Adrenal gland (tissue), 9 donors: ENCODE measurements at regions not wholly inside any gene's neighbourhood (a gene's known extent, or its start where the extent isn't known, plus 50 kb on each side); places are given as distances from the start of the nearest gene placed in this dataset.

Experiments used
- DNase-seq, 7 donors: peaks; one replicate each; pipeline ENCODE4 v3.0.0-alpha.2; 2019 to 2020
- H3K27ac ChIP-seq, 5 donors: fragments of 200-600 bp; sonication (generic) in 4 of 5; 1 replicate in 3 of 5; 2 replicates in 2 of 5; pipeline versions ENCODE4 v1.5.1 to v1.8.0; 2016 to 2020; ENCODE audit warnings: mild to moderate bottlenecking in 1 of 5
- H3K27me3 ChIP-seq: fragments of 200-600 bp; 2 replicates; pipeline ENCODE4 v1.8.0; 2021
- H3K36me3 ChIP-seq, 2 donors: fragments of 200-600 bp; replicated peaks in 1 of 2; 1 replicate in 1 of 2; 2 replicates in 1 of 2; pipeline versions ENCODE4 v1.5.1 to v1.8.0; 2018 to 2022
- H3K4me1 ChIP-seq, 2 donors: fragments of 200-600 bp; replicated peaks in 1 of 2; 1 replicate in 1 of 2; 2 replicates in 1 of 2; pipeline versions ENCODE4 v1.5.1 to v1.8.0; 2018 to 2021
- H3K4me3 ChIP-seq, 4 donors: fragments of 200-600 bp; sonication (generic) in 3 of 4; one replicate each; pipeline ENCODE4 v1.5.1; 2016 to 2018
- H3K9me3 ChIP-seq, 3 donors: fragments of 200-600 bp; sonication (generic) in 1 of 3; replicated peaks in 1 of 3; 1 replicate in 2 of 3; 2 replicates in 1 of 3; pipeline versions ENCODE4 v1.5.1 to v1.8.0; 2016 to 2021
- CTCF ChIP-seq, 6 experiments: fragments of 450-650 bp in 4 of 6; fragments of 200-600 bp in 2 of 6; sonication (generic) in 1 of 6; IDR thresholded peaks; 1 replicate in 5 of 6; 2 replicates in 1 of 6; pipeline versions ENCODE4 v1.5.1 to v1.8.0; 2016 to 2021; ENCODE audit warnings: antibody characterized with exemption in 6 of 6, mild to moderate bottlenecking in 2 of 6, moderate library complexity in 1 of 6
- POLR2A ChIP-seq, 2 donors: fragments of 450-650 bp; IDR thresholded peaks; one replicate each; pipeline ENCODE4 v1.6.1; 2017; ENCODE audit warnings: antibody characterized with exemption in 2 of 2, mild to moderate bottlenecking in 2 of 2, moderate library complexity in 1 of 2
- WGBS, 4 donors: extraction: QIAGEN DNeasy Blood & Tissue Kit in 2 of 4; methylation state at CpG; one replicate each; pipeline versions ENCODE4 v1.1.5 to v1.1.7; 2013 to 2017; 5-methylcytosine and 5-hydroxymethylcytosine counted together
- intact Hi-C, 2 donors: fragments of 100-400 bp; cut with DNase I; formaldehyde crosslinking; loops; one replicate each; pipeline versions ENCODE4 v1.14.1 to v1.15.0; 2022 to 2023
- donor health status: healthy with polysubstance abuse.
- donor health status: Bipolar disorder and iron deficiency.
- donor health status: DM: yes; HTN: yes; CAD: no.
- donor health status: DM: no; HTN: no; CAD: no.
- donor health status: DM: no; HTN: no; CAD: no.

GRCh38 chr9:115758441-115758840 is 395.1 kb upstream of the PAPPA start:
- no peak overlapping the region for H3K4me3 ChIP-seq
- H3K36me3 ChIP-seq: no peaks in the 10 kb centered on the region
- no peaks in the 10 kb centered on the region for H3K4me1 ChIP-seq
- WGBS, 4 donors: 46 to 61% (median 53%) methylated on average over 3 of the region's 3 CpGs
- no peak overlapping the region for H3K27ac ChIP-seq
- intact Hi-C loops: no loop called here
- TF ChIP-seq CTCF (IDR thresholded peaks at IDR 0.05): no peak
- H3K27me3 ChIP-seq: no peaks in the 10 kb centered on the region
- no peaks in the 10 kb centered on the region for H3K9me3 ChIP-seq
- no peak for DNase-seq

- WGBS, 4 donors: 57 to 72% (median 60%) methylated on average over 4 of the region's 4 CpGs
- no peaks in the 10 kb centered on the region for H3K9me3 ChIP-seq
- TF ChIP-seq CTCF (IDR thresholded peaks at IDR 0.05) (no peak), POLR2A (IDR thresholded peaks at IDR 0.05) (no peak)
- intact Hi-C loops: no loop called here
- H3K36me3 ChIP-seq: no peaks in the 10 kb centered on the region
- no peak for DNase-seq
- H3K4me1 ChIP-seq: no peaks in the 10 kb centered on the region
- H3K4me3 ChIP-seq: no peak overlapping the region
- H3K27ac ChIP-seq: no peak overlapping the region
- H3K27me3 ChIP-seq: no peaks in the 10 kb centered on the region
Measured at GRCh38 chr9:115759426-115759825, 394.2 kb upstream of the PAPPA start.

GRCh38 chr9:115764645-115765044 is 388.9 kb upstream of the PAPPA start:
- intact Hi-C loops: no loop called here
- no peak for DNase-seq
- 69 to 84% (median 81%) methylated on average over 1 of the region's 1 CpG for WGBS, 4 donors
- no peak for TF ChIP-seq POLR2A (IDR thresholded peaks at IDR 0.05)
- TF ChIP-seq CTCF (IDR thresholded peaks at IDR 0.05): no peak
- no peaks in the 10 kb centered on the region for H3K9me3 ChIP-seq
- no peaks in the 10 kb centered on the region for H3K4me1 ChIP-seq
- H3K27ac ChIP-seq: no peak overlapping the region
- no peak overlapping the region for H3K4me3 ChIP-seq
- H3K27me3 ChIP-seq: no peaks in the 10 kb centered on the region
- no peaks in the 10 kb centered on the region for H3K36me3 ChIP-seq

- TF ChIP-seq CTCF (IDR thresholded peaks at IDR 0.05): no peak
- no peak for TF ChIP-seq POLR2A (IDR thresholded peaks at IDR 0.05)
- H3K4me3 ChIP-seq: no peak overlapping the region
- DNase-seq: no peak
- WGBS, 4 donors: 52 to 71% (median 60%) methylated on average over 2 of the region's 2 CpGs
- no peaks in the 10 kb centered on the region for H3K27me3 ChIP-seq
- H3K4me1 ChIP-seq: no peaks in the 10 kb centered on the region
- no peaks in the 10 kb centered on the region for H3K9me3 ChIP-seq
- H3K27ac ChIP-seq: no peak overlapping the region
- H3K36me3 ChIP-seq: no peaks in the 10 kb centered on the region
- intact Hi-C loops: no loop called here
Measured at GRCh38 chr9:115765060-115765459, 388.5 kb upstream of the PAPPA start.
